ENCODE measurements at regions not wholly inside any gene's neighbourhood (a gene's known extent, or its start where the extent isn't known, plus 50 kb on each side); places are given as distances from the start of the nearest gene placed in this dataset.

GRCh38 chr17:37839196-37839978 lies 84.8 kb upstream of the TBC1D3K start:
- no peaks in the 10 kb centered on the region for H4K20me1 ChIP-seq (ENCODE audit: insufficient read depth, low read length)
- H3K4me3 ChIP-seq (ENCODE audit: insufficient read depth, low read length) = no peak overlapping the region
- H3K79me2 ChIP-seq (ENCODE audit: insufficient read depth, low read length) = no peaks in the 10 kb centered on the region
- H3K4me2 ChIP-seq (ENCODE audit: insufficient read depth, low read length) = no peak overlapping the region
- no peak overlapping the region for H3K27ac ChIP-seq (ENCODE audit: low read depth, low read length)
- peak; percentile 84 for DNase-seq (ENCODE audit: insufficient read length, low spot score, missing footprints)
- peaks cover 28% of the 10 kb centered on the region for H3K27me3 ChIP-seq (ENCODE audit: insufficient read depth, low read length)
- TF ChIP-seq CTCF (IDR thresholded peaks at IDR 0.05; ENCODE audit: extremely low read depth, low read depth, low read length) = no peak
- no peaks in the 10 kb centered on the region for H3K4me1 ChIP-seq (ENCODE audit: insufficient read depth, low read length)
- H2AFZ ChIP-seq (ENCODE audit: low read length) = no peak overlapping the region
- H3K9me3 ChIP-seq (ENCODE audit: low read depth, low read length) = no peaks in the 10 kb centered on the region
- H3K36me3 ChIP-seq (ENCODE audit: insufficient read depth, low read length) = no peaks in the 10 kb centered on the region

- H3K9me3 ChIP-seq (ENCODE audit: low read depth, low read length) = no peaks in the 10 kb centered on the region
- no peak overlapping the region for H2AFZ ChIP-seq (ENCODE audit: low read length)
- peaks cover 28% of the 10 kb centered on the region for H3K27me3 ChIP-seq (ENCODE audit: insufficient read depth, low read length)
- H3K4me1 ChIP-seq (ENCODE audit: insufficient read depth, low read length) = no peaks in the 10 kb centered on the region
- H3K79me2 ChIP-seq (ENCODE audit: insufficient read depth, low read length) = no peaks in the 10 kb centered on the region
- H4K20me1 ChIP-seq (ENCODE audit: insufficient read depth, low read length) = no peaks in the 10 kb centered on the region
- no peaks in the 10 kb centered on the region for H3K36me3 ChIP-seq (ENCODE audit: insufficient read depth, low read length)
- H3K27ac ChIP-seq (ENCODE audit: low read depth, low read length) = no peak overlapping the region
- H3K4me3 ChIP-seq (ENCODE audit: insufficient read depth, low read length) = no peak overlapping the region
- no peak for DNase-seq (ENCODE audit: insufficient read length, low spot score, missing footprints)
- no peak for TF ChIP-seq CTCF (IDR thresholded peaks at IDR 0.05; ENCODE audit: extremely low read depth, low read depth, low read length)
- H3K4me2 ChIP-seq (ENCODE audit: insufficient read depth, low read length) = no peak overlapping the region
Measured at GRCh38 chr17:37838276-37838675, 85.9 kb upstream of the TBC1D3K start.

- no peak for TF ChIP-seq CTCF (IDR thresholded peaks at IDR 0.05; ENCODE audit: extremely low read depth, low read depth, low read length)
Measured at GRCh38 chr17:37836593-37836992, 87.6 kb upstream of the TBC1D3K start.

GRCh38 chr17:37834168-37834567 lies 89.3 kb upstream of the HNF1B start:
- Histone ChIP-seq H3K4me3 (ENCODE audit: insufficient read depth, low read length) (no peak overlapping the region), H2AFZ (ENCODE audit: low read length) (no peak overlapping the region), H3K4me1 (ENCODE audit: insufficient read depth, low read length) (no peaks in the 10 kb centered on the region), H3K4me2 (ENCODE audit: insufficient read depth, low read length) (no peak overlapping the region), H4K20me1 (ENCODE audit: insufficient read depth, low read length) (no peaks in the 10 kb centered on the region), H3K36me3 (ENCODE audit: insufficient read depth, low read length) (no peaks in the 10 kb centered on the region), H3K27ac (ENCODE audit: low read depth, low read length) (no peak overlapping the region), H3K9me3 (ENCODE audit: low read depth, low read length) (no peaks in the 10 kb centered on the region), H3K27me3 (ENCODE audit: insufficient read depth, low read length) (peaks cover 30% of the 10 kb centered on the region), H3K79me2 (ENCODE audit: insufficient read depth, low read length) (no peaks in the 10 kb centered on the region)
- no peak for TF ChIP-seq CTCF (IDR thresholded peaks at IDR 0.05; ENCODE audit: extremely low read depth, low read depth, low read length)
- no peak for DNase-seq (ENCODE audit: insufficient read length, low spot score, missing footprints)

More at GRCh38 chr17:37836593-37836992, 87.6 kb upstream of the TBC1D3K start:
- Histone ChIP-seq H3K4me2 (ENCODE audit: insufficient read depth, low read length) (no peak overlapping the region), H3K9me3 (ENCODE audit: low read depth, low read length) (no peaks in the 10 kb centered on the region), H2AFZ (ENCODE audit: low read length) (no peak overlapping the region), H3K27me3 (ENCODE audit: insufficient read depth, low read length) (peaks cover 27% of the 10 kb centered on the region), H3K4me3 (ENCODE audit: insufficient read depth, low read length) (no peak overlapping the region), H3K27ac (ENCODE audit: low read depth, low read length) (no peak overlapping the region), H3K4me1 (ENCODE audit: insufficient read depth, low read length) (no peaks in the 10 kb centered on the region), H3K79me2 (ENCODE audit: insufficient read depth, low read length) (no peaks in the 10 kb centered on the region), H3K36me3 (ENCODE audit: insufficient read depth, low read length) (no peaks in the 10 kb centered on the region), H4K20me1 (ENCODE audit: insufficient read depth, low read length) (no peaks in the 10 kb centered on the region)
- DNase-seq (ENCODE audit: insufficient read length, low spot score, missing footprints) = peak; percentile 54
